HG03196 (cell line): ENCODE measurements at regions not wholly inside any gene's neighbourhood (a gene's known extent, or its start where the extent isn't known, plus 50 kb on each side); places are given as distances from the start of the nearest gene placed in this dataset.
"Not testable (repeated sequence)": the region's sequence is repeated elsewhere in the genome, so short reads cannot be mapped to it uniquely, and the experiment has no call there.

Experiments
- ATAC-seq: cut with Tn5 transposase; IDR thresholded peaks from one replicate; pipeline ENCODE4 v1.9.1; 2021; ENCODE audit not compliant: unreplicated experiment

GRCh38 chr10:125554753-125555152 is 128.2 kb downstream of the TEX36 start:
- ATAC-seq, result no peak

- no peak for ATAC-seq
Observed at GRCh38 chr10:125554016-125554703, 128.8 kb downstream of the TEX36 start.

DNA sequence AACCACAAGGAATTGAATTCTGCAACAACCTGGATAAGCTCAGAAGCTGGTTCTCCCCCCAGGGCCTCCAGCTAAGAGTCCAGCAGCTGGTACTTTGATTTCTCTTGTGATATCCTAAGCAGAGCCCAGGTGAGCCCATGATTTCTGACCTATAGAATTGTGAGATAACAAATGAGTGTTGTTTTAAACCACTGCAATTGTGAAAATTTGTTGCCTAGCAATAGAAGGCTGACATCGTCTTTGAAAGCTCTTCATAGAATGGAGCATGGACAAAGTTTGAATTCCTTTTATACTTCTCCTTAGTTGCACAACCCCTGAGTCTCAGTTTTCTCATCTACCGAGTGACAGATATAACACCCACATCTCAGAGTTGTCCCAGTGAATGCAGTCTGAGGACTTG is 129.9 kb downstream of the TEX36 start:
- no peak for ATAC-seq

- ATAC-seq, result no peak
Observed at GRCh38 chr10:125551247-125551646, 131.7 kb downstream of the TEX36 start.

DNA sequence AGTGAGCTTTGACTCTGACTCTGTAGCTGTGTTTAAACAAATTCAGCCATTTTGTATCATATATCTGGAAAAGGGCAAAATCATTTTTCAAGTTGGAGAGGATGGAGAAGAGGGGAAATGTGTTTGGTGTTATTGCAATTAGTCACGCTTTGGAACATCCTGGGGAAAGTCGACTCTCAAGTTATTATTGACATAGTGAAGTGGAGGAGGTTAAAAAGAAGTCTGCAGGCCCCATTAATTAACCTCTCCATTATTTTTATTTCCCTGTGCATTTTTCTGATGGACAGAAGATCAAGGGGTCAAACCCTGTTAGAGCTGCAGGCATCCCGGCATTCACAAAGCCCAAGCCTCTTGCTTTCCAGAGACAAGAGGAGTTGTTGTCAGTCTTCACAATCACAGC is 132.6 kb downstream of the TEX36 start:
- ATAC-seq, result no peak

DNA sequence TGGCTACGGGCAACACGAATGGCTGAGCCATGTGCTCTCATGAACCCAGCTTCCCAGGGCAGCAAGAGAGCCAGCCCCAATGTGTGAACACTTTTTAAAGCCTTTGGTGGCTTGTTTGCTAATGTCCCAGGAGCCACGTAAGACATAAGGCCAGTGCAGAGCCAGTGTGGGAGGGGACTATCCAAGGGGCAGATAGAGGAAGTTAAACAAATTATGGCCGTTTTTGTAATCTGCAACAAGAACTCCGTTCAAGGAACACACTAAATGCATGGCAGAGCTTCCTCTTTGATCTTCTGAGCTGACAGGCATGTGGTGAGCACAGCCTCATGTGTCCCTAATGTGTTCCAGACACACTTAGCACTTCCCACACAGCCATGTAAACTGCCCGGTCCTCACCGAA is 133.3 kb downstream of the TEX36 start:
- no peak for ATAC-seq

DNA sequence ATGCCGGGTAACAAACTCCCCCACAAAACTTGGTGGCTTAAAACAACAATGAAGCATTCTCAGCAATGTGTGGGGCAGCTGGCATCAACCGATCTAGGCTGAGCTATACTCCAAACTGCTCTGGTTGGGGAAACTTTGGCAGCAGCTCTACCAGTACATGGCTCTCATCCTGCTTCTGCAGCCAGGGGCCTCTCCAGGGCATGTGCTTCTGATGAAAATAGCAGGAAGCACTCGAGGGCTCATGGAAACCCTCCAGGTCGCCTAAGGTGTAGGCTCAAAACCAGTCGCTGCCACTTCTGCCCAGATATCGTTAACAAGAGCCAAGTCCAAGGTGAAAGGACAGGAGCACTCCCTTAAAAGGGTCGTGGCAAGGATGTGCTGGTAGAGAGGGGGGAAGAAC is 134.1 kb downstream of the TEX36 start:
- no peak for ATAC-seq

- no peak for ATAC-seq
Observed at GRCh38 chr10:125548356-125548755, 134.6 kb downstream of the TEX36 start.

GRCh38 chr10:125547010-125547650 is 135.8 kb downstream of the TEX36 start:
- no peak for ATAC-seq

- ATAC-seq, result no peak
Observed at GRCh38 chr10:125543796-125544195, 139.2 kb downstream of the TEX36 start.

- no peak for ATAC-seq
Observed at GRCh38 chr10:125538947-125539731, 143.8 kb downstream of the TEX36 start.

DNA sequence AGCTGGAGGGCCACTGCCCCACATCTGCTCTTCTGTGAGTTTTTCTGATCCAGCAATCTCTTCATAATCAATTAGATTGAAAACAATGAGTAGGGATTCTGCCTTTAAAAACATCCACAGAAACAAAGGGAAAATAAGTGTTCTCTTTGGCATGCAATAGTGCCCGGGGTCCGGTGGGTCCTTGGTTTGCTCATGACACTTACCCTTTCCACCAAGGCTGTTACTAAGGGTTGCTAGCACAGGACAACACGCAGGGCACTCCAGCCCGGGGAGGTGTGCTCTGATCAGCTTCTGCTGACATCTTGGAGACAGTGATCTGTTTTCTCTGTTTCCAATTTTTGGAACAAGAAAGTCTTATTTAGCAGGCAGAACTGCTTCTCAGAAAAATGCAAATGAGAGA is 146.7 kb downstream of the TEX36 start:
- ATAC-seq, result no peak

GRCh38 chr10:125535559-125535958 is 147.4 kb downstream of the TEX36 start:
- no peak for ATAC-seq

DNA sequence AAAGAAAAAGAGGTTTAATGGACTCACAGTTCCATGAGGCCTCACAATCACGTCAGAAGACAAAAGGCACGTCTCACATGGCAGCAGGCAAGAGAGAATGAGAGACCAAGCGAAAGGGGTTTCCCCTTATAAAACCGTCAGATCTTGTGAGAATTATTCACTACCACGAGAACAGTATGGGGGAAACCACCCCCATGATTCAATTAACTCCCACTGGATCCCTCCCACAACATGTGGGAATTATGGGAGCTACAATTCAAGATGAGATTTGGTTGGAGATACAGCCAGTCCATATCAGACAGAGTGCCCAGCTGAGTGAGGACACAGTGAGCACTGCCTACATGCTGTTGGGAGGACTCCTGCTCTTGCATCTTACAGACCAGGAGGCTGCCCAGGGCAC is 148.4 kb downstream of the TEX36 start:
- ATAC-seq, result no peak

- no peak for ATAC-seq
Observed at GRCh38 chr10:125533866-125534265, 149.1 kb downstream of the TEX36 start.

- no peak for ATAC-seq
Observed at GRCh38 chr10:125531465-125531864, 151.5 kb downstream of the TEX36 start.

GRCh38 chr10:125523347-125523746 is 159.6 kb downstream of the TEX36 start:
- ATAC-seq, result no peak

GRCh38 chr10:125521721-125522680 is 161.0 kb downstream of the TEX36 start:
- ATAC-seq, result no peak

DNA sequence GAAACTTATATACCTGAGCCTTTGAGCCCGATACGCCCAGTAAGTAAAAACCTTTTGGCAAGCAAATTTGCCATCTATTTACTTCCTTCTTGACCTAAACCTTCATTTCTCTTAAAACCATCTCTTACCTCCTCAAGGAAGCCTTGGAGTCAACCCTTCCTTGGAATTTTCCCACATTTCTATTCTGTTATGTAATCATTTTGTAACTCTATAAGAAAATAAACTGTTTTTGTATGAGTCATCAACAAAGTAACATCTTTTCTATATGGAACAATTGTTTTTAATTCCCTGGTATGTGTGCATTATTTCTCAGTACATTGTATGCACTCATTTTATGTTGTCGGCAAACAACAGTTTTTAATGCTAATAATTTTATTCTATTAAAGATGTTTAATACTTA is 162.0 kb downstream of the TEX36 start:
- ATAC-seq, result no peak

DNA sequence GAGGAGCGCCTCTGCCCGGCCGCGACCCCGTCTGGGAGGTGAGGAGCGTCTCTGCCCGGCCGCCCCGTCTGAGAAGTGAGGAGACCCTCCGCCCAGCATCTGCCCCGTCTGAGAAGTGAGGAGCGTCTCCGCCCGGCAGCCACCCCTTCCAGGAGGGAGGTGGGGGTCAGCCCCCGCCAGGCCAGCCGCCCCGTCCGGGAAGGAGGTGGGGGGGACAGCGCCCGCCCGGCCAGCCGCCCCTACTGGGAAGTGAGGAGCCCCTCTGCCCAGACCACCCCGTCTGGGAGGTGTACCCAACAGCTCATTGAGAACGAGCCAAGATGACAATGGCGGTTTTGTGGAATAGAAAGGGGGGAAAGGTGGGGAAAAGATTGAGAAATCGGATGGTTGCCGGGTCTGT is 164.6 kb downstream of the TEX36 start:
- not testable (repeated sequence) for ATAC-seq

GRCh38 chr10:125515571-125515970 is 167.4 kb downstream of the TEX36 start:
- ATAC-seq, result no peak
